IgD-negative memory B cell (primary cell): ENCODE measurements at regions not wholly inside any gene's neighbourhood (a gene's known extent, or its start where the extent isn't known, plus 50 kb on each side); places are given as distances from the start of the nearest gene placed in this dataset.
"Not testable (repeated sequence)": the region's sequence is repeated elsewhere in the genome, so short reads cannot be mapped to it uniquely, and the experiment has no call there.

Experiments used
- H3K27ac Mint-ChIP-seq, 3 donors: one replicate each; pipeline ENCODE4 v1.8.0; 2020 to 2022; ENCODE audit warnings: mild to moderate bottlenecking in 3 of 3, mixed read lengths in 3 of 3, moderate library complexity in 1 of 3
- H3K27me3 Mint-ChIP-seq: one replicate; pipeline ENCODE4 v1.8.0; 2021; ENCODE audit warnings: mixed read lengths
- H3K36me3 Mint-ChIP-seq: one replicate; pipeline ENCODE4 v1.8.0; 2020; ENCODE audit warnings: mild to moderate bottlenecking, mixed read lengths
- H3K4me1 Mint-ChIP-seq, 3 donors: one replicate each; pipeline ENCODE4 v1.8.0; 2020 to 2022; ENCODE audit warnings: mixed read lengths in 3 of 3, mild to moderate bottlenecking in 1 of 3
- H3K4me3 Mint-ChIP-seq, 4 donors: one replicate each; pipeline ENCODE4 v1.8.0; 2020 to 2022; ENCODE audit warnings: mild to moderate bottlenecking in 4 of 4, mixed read lengths in 4 of 4, moderate library complexity in 3 of 4
- H3K9me3 Mint-ChIP-seq, 3 donors: one replicate each; pipeline ENCODE4 v1.8.0; 2020 to 2021; ENCODE audit warnings: mixed read lengths in 3 of 3, mild to moderate bottlenecking in 1 of 3

- no peak overlapping the region for H3K4me3 Mint-ChIP-seq
- peaks cover 0 to 4% (median 0%) of the 10 kb centered on the region in 3 donors for H3K9me3 Mint-ChIP-seq
- no peaks in the 10 kb centered on the region for H3K36me3 Mint-ChIP-seq
- H3K27ac Mint-ChIP-seq: peak overlapping the region in 1 of 3 donors; percentile 5
- peaks cover 22% of the 10 kb centered on the region for H3K27me3 Mint-ChIP-seq
- H3K4me1 Mint-ChIP-seq: peaks cover 19 to 23% (median 21%) of the 10 kb centered on the region in 3 donors
Observed at GRCh38 chr2:39487398-39488250, 50.5 kb upstream of the MAP4K3 start.

- H3K36me3 Mint-ChIP-seq: no peaks in the 10 kb centered on the region
- peaks cover 0 to 2% (median 0%) of the 10 kb centered on the region in 3 donors for H3K9me3 Mint-ChIP-seq
- peaks cover 24 to 25% (median 24%) of the 10 kb centered on the region in 3 donors for H3K4me1 Mint-ChIP-seq
- no peak overlapping the region for H3K4me3 Mint-ChIP-seq
- H3K27ac Mint-ChIP-seq: no peak overlapping the region
- peaks cover 20% of the 10 kb centered on the region for H3K27me3 Mint-ChIP-seq
Observed at GRCh38 chr2:39488450-39488849, 51.4 kb upstream of the MAP4K3 start.

- peaks cover 26% of the 10 kb centered on the region for H3K27me3 Mint-ChIP-seq
- no peaks in the 10 kb centered on the region for H3K36me3 Mint-ChIP-seq
- H3K4me3 Mint-ChIP-seq: no peak overlapping the region
- peak overlapping the region in 2 of 3 donors; percentile 26 to 72 for H3K27ac Mint-ChIP-seq
- no peaks in the 10 kb centered on the region for H3K9me3 Mint-ChIP-seq
- H3K4me1 Mint-ChIP-seq: peaks cover 24 to 31% (median 28%) of the 10 kb centered on the region in 3 donors
Observed at GRCh38 chr2:39490586-39490985, 53.5 kb upstream of the MAP4K3 start.

- Mint-ChIP-seq H3K36me3 (no peaks in the 10 kb centered on the region), H3K4me3 (peak overlapping the region; percentile 16 to 87 (median 48)), H3K9me3 (no peaks in the 10 kb centered on the region), H3K4me1 (peaks cover 27 to 31% (median 28%) of the 10 kb centered on the region in 3 donors), H3K27me3 (peaks cover 30% of the 10 kb centered on the region), H3K27ac (peak overlapping the region; percentile 73 to 78 (median 76))
Observed at GRCh38 chr2:39491653-39492052, 54.6 kb upstream of the MAP4K3 start.

- H3K4me1 Mint-ChIP-seq: peaks cover 27 to 31% (median 28%) of the 10 kb centered on the region in 3 donors
- peak overlapping the region; percentile 16 to 87 (median 48) for H3K4me3 Mint-ChIP-seq
- H3K27ac Mint-ChIP-seq: peak overlapping the region; percentile 73 to 78 (median 76)
- H3K9me3 Mint-ChIP-seq: no peaks in the 10 kb centered on the region
- no peaks in the 10 kb centered on the region for H3K36me3 Mint-ChIP-seq
- peaks cover 30% of the 10 kb centered on the region for H3K27me3 Mint-ChIP-seq
Observed at GRCh38 chr2:39492095-39492590, 55.1 kb upstream of the MAP4K3 start.

GRCh38 chr2:39492716-39493115 lies 55.6 kb upstream of the MAP4K3 start:
- H3K4me1 Mint-ChIP-seq: peaks cover 27 to 31% (median 28%) of the 10 kb centered on the region in 3 donors
- H3K27me3 Mint-ChIP-seq: peaks cover 32% of the 10 kb centered on the region
- peak overlapping the region; percentile 16 to 87 (median 48) for H3K4me3 Mint-ChIP-seq
- H3K9me3 Mint-ChIP-seq: no peaks in the 10 kb centered on the region
- H3K27ac Mint-ChIP-seq: peak overlapping the region in 2 of 3 donors; percentile 39 to 78
- no peaks in the 10 kb centered on the region for H3K36me3 Mint-ChIP-seq

- Mint-ChIP-seq H3K27ac (peak overlapping the region in 1 of 3 donors; percentile 84), H3K27me3 (peaks cover 29% of the 10 kb centered on the region), H3K9me3 (peaks cover 0 to 4% (median 0%) of the 10 kb centered on the region in 3 donors), H3K4me1 (peaks cover 27 to 31% (median 28%) of the 10 kb centered on the region in 3 donors), H3K36me3 (no peaks in the 10 kb centered on the region), H3K4me3 (peak overlapping the region in 3 of 4 donors; percentile 44 to 55 (median 52))
Observed at GRCh38 chr2:39494784-39495251, 57.7 kb upstream of the MAP4K3 start.

- no peak overlapping the region for H3K4me3 Mint-ChIP-seq
- H3K27me3 Mint-ChIP-seq: peaks cover 22% of the 10 kb centered on the region
- H3K36me3 Mint-ChIP-seq: no peaks in the 10 kb centered on the region
- H3K27ac Mint-ChIP-seq: no peak overlapping the region
- H3K4me1 Mint-ChIP-seq: peaks cover 19 to 25% (median 22%) of the 10 kb centered on the region in 3 donors
- H3K9me3 Mint-ChIP-seq: peaks cover 0 to 4% (median 0%) of the 10 kb centered on the region in 3 donors
Observed at GRCh38 chr2:39497082-39497801, 60.2 kb upstream of the MAP4K3 start.

GRCh38 chr2:39498176-39498575 lies 61.1 kb upstream of the MAP4K3 start:
- H3K27ac Mint-ChIP-seq, H3K9me3 Mint-ChIP-seq, H3K4me3 Mint-ChIP-seq, H3K36me3 Mint-ChIP-seq: not testable (repeated sequence)
- Mint-ChIP-seq H3K27me3 (peaks cover 24% of the 10 kb centered on the region), H3K4me1 (peaks cover 13 to 23% (median 15%) of the 10 kb centered on the region in 3 donors)

- Mint-ChIP-seq H3K4me1 (peaks cover 11 to 17% (median 12%) of the 10 kb centered on the region in 3 donors), H3K27ac (no peak overlapping the region), H3K36me3 (no peaks in the 10 kb centered on the region), H3K9me3 (peaks cover 0 to 4% (median 0%) of the 10 kb centered on the region in 3 donors), H3K27me3 (peaks cover 22% of the 10 kb centered on the region), H3K4me3 (no peak overlapping the region)
Observed at GRCh38 chr2:39498786-39499185, 61.7 kb upstream of the MAP4K3 start.

- Mint-ChIP-seq H3K4me1 (peaks cover 16 to 20% (median 16%) of the 10 kb centered on the region in 3 donors), H3K9me3 (peaks cover 0 to 4% (median 0%) of the 10 kb centered on the region in 3 donors), H3K27ac (no peak overlapping the region)
Observed at GRCh38 chr2:39499336-39499735, 62.3 kb upstream of the MAP4K3 start.

GRCh38 chr2:39501412-39501811 lies 64.3 kb upstream of the MAP4K3 start:
- H3K27ac Mint-ChIP-seq: no peak overlapping the region

More at GRCh38 chr2:39499336-39499735, 62.3 kb upstream of the MAP4K3 start:
- no peaks in the 10 kb centered on the region for H3K36me3 Mint-ChIP-seq
- peaks cover 25% of the 10 kb centered on the region for H3K27me3 Mint-ChIP-seq
- H3K4me3 Mint-ChIP-seq: no peak overlapping the region

GRCh38 chr2:39503277-39503676 lies 66.2 kb upstream of the MAP4K3 start:
- Mint-ChIP-seq H3K27me3 (peaks cover 17% of the 10 kb centered on the region), H3K4me3 (peak overlapping the region in 1 of 4 donors; percentile 4), H3K27ac (peak overlapping the region in 1 of 3 donors; percentile 9), H3K4me1 (peaks cover 12 to 17% (median 16%) of the 10 kb centered on the region in 3 donors), H3K9me3 (peaks cover 0 to under 1% (median 0%) of the 10 kb centered on the region in 3 donors), H3K36me3 (no peaks in the 10 kb centered on the region)

More at GRCh38 chr2:39501412-39501811, 64.3 kb upstream of the MAP4K3 start:
- Mint-ChIP-seq H3K4me3 (no peak overlapping the region), H3K27me3 (peaks cover 22% of the 10 kb centered on the region), H3K36me3 (no peaks in the 10 kb centered on the region), H3K9me3 (peaks cover 0 to 4% (median 0%) of the 10 kb centered on the region in 3 donors), H3K4me1 (peaks cover 12 to 17% (median 16%) of the 10 kb centered on the region in 3 donors)

GRCh38 chr2:39504790-39505335 lies 67.8 kb upstream of the MAP4K3 start:
- Mint-ChIP-seq H3K27ac (no peak overlapping the region), H3K9me3 (no peaks in the 10 kb centered on the region), H3K4me3 (peak overlapping the region in 1 of 4 donors; percentile 1), H3K36me3 (no peaks in the 10 kb centered on the region), H3K4me1 (peaks cover 12 to 17% (median 16%) of the 10 kb centered on the region in 3 donors), H3K27me3 (peaks cover 19% of the 10 kb centered on the region)
